LNCaP clone FGC (cell line): ENCODE measurements at regions not wholly inside any gene's neighbourhood (a gene's known extent, or its start where the extent isn't known, plus 50 kb on each side); places are given as distances from the start of the nearest gene placed in this dataset.
A peak's percentile ranks its signal among the peaks of the same experiment; 100 is the strongest.

Experiments
- DNase-seq: peaks from one replicate; pipeline ENCODE4 v3.0.0-alpha.2; 2011; ENCODE audit warnings: low read depth
- H3K4me3 ChIP-seq: 2 replicates; pipeline ENCODE4 v1.5.1; 2011; ENCODE audit warnings: mild to moderate bottlenecking, low read depth, low read length, control low read depth
- CTCF ChIP-seq: IDR thresholded peaks from 2 replicates; pipeline ENCODE4 v1.5.1; 2012; ENCODE audit warnings: mild to moderate bottlenecking; ENCODE audit not compliant: control insufficient read depth, insufficient read depth; ENCODE audit errors: extremely low read depth

GRCh38 chr1:79530055-79530454, 523.5 kb upstream of the ADGRL4 start:
- H3K4me3 ChIP-seq, result no peak overlapping the region
- TF ChIP-seq CTCF, result no peak
- DNase-seq, result no peak

GRCh38 chr1:79524126-79524525, 517.6 kb upstream of the ADGRL4 start:
- no peak for TF ChIP-seq CTCF
- no peak for DNase-seq
- no peak overlapping the region for H3K4me3 ChIP-seq

- H3K4me3 ChIP-seq, result no peak overlapping the region
- DNase-seq, result no peak
- no peak for TF ChIP-seq CTCF
These were observed 512.7 kb upstream of the ADGRL4 start for GRCh38 chr1:79519084-79519760.

GRCh38 chr1:79517470-79518224, 511.1 kb upstream of the ADGRL4 start:
- no peak for TF ChIP-seq CTCF
- DNase-seq, result peak; percentile 90

GRCh38 chr1:79507770-79508169, 501.2 kb upstream of the ADGRL4 start:
- TF ChIP-seq CTCF, result no peak
- H3K4me3 ChIP-seq, result no peak overlapping the region
- DNase-seq, result no peak

More at GRCh38 chr1:79517470-79518224, 511.1 kb upstream of the ADGRL4 start:
- peak overlapping the region; percentile 41 for H3K4me3 ChIP-seq

DNA sequence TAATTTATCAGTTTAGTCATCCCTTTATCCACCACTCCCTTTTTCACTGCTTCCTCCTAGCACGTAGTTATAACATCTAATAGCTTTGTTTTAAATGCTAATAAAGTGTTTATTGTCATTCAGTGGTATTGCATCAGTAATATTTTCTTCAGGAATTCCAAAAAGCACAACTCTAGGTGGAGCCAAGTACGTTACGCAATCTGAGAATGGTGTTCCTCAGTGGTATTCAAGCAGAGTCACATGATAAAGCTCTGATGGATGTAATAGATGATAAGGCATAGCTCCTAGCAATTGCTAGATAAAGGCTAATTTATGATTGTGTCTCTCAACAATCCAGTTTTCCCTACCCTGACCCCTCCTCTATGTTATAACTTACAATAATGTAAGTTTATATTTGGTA, 494.6 kb upstream of the ADGRL4 start:
- DNase-seq, result no peak

More for the DNA sequence above, 494.6 kb upstream of the ADGRL4 start:
- no peak for TF ChIP-seq CTCF
- H3K4me3 ChIP-seq, result no peak overlapping the region
